Body of pancreas (tissue), 4 donors: ENCODE measurements at regions not wholly inside any gene's neighbourhood (a gene's known extent, or its start where the extent isn't known, plus 50 kb on each side); places are given as distances from the start of the nearest gene placed in this dataset.

Source experiments
- ATAC-seq: fragments of 150-250 bp; one replicate; pipeline ENCODE4 v1.9.1; 2016
- DNase-seq, 4 donors: peaks; one replicate each; pipeline ENCODE4 v3.0.0-alpha.2; 2019
- H3K27ac ChIP-seq, 4 donors: fragments of 200-600 bp; sonication (generic); 1 replicate in 3 of 4; 2 replicates in 1 of 4; pipeline versions ENCODE4 v1.5.1 to v1.6.1; 2016 to 2019; ENCODE audit warnings: mild to moderate bottlenecking in 1 of 4, mixed read lengths in 1 of 4, moderate library complexity in 1 of 4
- H3K27me3 ChIP-seq, 2 donors: fragments of 200-600 bp; sonication (generic); one replicate each; pipeline ENCODE4 v1.6.0; 2016; ENCODE audit warnings: mild to moderate bottlenecking in 1 of 2
- H3K36me3 ChIP-seq, 2 donors: fragments of 200-600 bp; sonication (generic); replicated peaks in 1 of 2; 2 replicates each; pipeline ENCODE4 v1.5.1; 2016; ENCODE audit warnings: low read depth in 2 of 2; ENCODE audit not compliant: insufficient read depth in 1 of 2
- H3K4me1 ChIP-seq: fragments of 200-600 bp; sonication (generic); one replicate; pipeline ENCODE4 v1.6.0; 2016
- H3K4me3 ChIP-seq, 2 donors: fragments of 200-600 bp; sonication (generic); 1 replicate in 1 of 2; 2 replicates in 1 of 2; pipeline ENCODE4 v1.5.1; 2016 to 2019
- H3K9me3 ChIP-seq, 3 donors: fragments of 200-600 bp; sonication (generic); 1 replicate in 2 of 3; 2 replicates in 1 of 3; pipeline ENCODE4 v1.5.1; 2016
- CTCF ChIP-seq, 7 experiments: fragments of 450-650 bp in 4 of 7; fragments of 200-600 bp in 3 of 7; sonication (generic) in 3 of 7; IDR thresholded peaks; one replicate each; pipeline ENCODE4 v1.5.1; 2016 to 2019; ENCODE audit warnings: antibody characterized with exemption in 7 of 7
- POLR2A ChIP-seq, 3 donors: fragments of 450-650 bp; IDR thresholded peaks; one replicate each; pipeline ENCODE4 v1.6.1; 2016; ENCODE audit warnings: antibody characterized with exemption in 3 of 3, mild to moderate bottlenecking in 2 of 3
- WGBS, 2 donors: methylation state at CpG; one replicate each; pipeline ENCODE4 v1.1.5; 2017; 5-methylcytosine and 5-hydroxymethylcytosine counted together
- intact Hi-C: fragments of 100-400 bp; cut with DNase I; formaldehyde crosslinking; loops from one replicate; pipeline ENCODE4 v1.15.1; 2023

GRCh38 chr10:83343676-83344075 lies 795.6 kb upstream of the GHITM start:
- Histone ChIP-seq H3K36me3 (no peaks in the 10 kb centered on the region), H3K9me3 (no peaks in the 10 kb centered on the region), H3K4me3 (no peak overlapping the region), H3K27me3 (no peaks in the 10 kb centered on the region), H3K4me1 (no peaks in the 10 kb centered on the region), H3K27ac (no peak overlapping the region)
- DNase-seq (no peak), ATAC-seq (no peak)
- intact Hi-C loops, result no loop called here
- TF ChIP-seq POLR2A (IDR thresholded peaks at IDR 0.05) (no peak), CTCF (IDR thresholded peaks at IDR 0.05) (no peak)

- Histone ChIP-seq H3K9me3 (no peaks in the 10 kb centered on the region), H3K4me1 (no peaks in the 10 kb centered on the region), H3K27ac (no peak overlapping the region), H3K27me3 (no peaks in the 10 kb centered on the region), H3K36me3 (no peaks in the 10 kb centered on the region), H3K4me3 (no peak overlapping the region)
- TF ChIP-seq CTCF (IDR thresholded peaks at IDR 0.05), result no peak
- no peak for TF ChIP-seq POLR2A (IDR thresholded peaks at IDR 0.05)
- intact Hi-C loops, result no loop called here
- no peak for ATAC-seq
- DNase-seq, result no peak
- 88 to 93% methylated on average over 2 of the region's 2 CpGs for WGBS, 2 donors
These were observed 792.9 kb upstream of the GHITM start for GRCh38 chr10:83346266-83346910.

GRCh38 chr10:83352588-83352987 lies 786.7 kb upstream of the GHITM start:
- WGBS, 2 donors, result 40 to 48% methylated on average over 3 of the region's 3 CpGs
- DNase-seq (no peak), ATAC-seq (no peak)
- Histone ChIP-seq H3K4me1 (no peaks in the 10 kb centered on the region), H3K4me3 (no peak overlapping the region), H3K9me3 (no peaks in the 10 kb centered on the region), H3K27me3 (no peaks in the 10 kb centered on the region), H3K36me3 (no peaks in the 10 kb centered on the region), H3K27ac (no peak overlapping the region)
- intact Hi-C loops, result no loop called here
- TF ChIP-seq POLR2A (IDR thresholded peaks at IDR 0.05) (no peak), CTCF (IDR thresholded peaks at IDR 0.05) (no peak)

- H3K9me3 ChIP-seq, result no peaks in the 10 kb centered on the region
- WGBS, 2 donors, result 50 to 59% methylated on average over 1 of the region's 1 CpG
- intact Hi-C loops, result no loop called here
- no peak overlapping the region for H3K4me3 ChIP-seq
- no peaks in the 10 kb centered on the region for H3K36me3 ChIP-seq
- H3K27ac ChIP-seq, result no peak overlapping the region
- DNase-seq (no peak), ATAC-seq (no peak)
- H3K4me1 ChIP-seq, result no peaks in the 10 kb centered on the region
- H3K27me3 ChIP-seq, result no peaks in the 10 kb centered on the region
- no peak for TF ChIP-seq POLR2A (IDR thresholded peaks at IDR 0.05)
- no peak for TF ChIP-seq CTCF (IDR thresholded peaks at IDR 0.05)
These were observed 784.9 kb upstream of the GHITM start for GRCh38 chr10:83354456-83354855.

- Histone ChIP-seq H3K36me3 (no peaks in the 10 kb centered on the region), H3K4me1 (no peaks in the 10 kb centered on the region), H3K4me3 (no peak overlapping the region), H3K27ac (no peak overlapping the region), H3K27me3 (no peaks in the 10 kb centered on the region), H3K9me3 (no peaks in the 10 kb centered on the region)
- intact Hi-C loops, result no loop called here
- WGBS, 2 donors, result 0 to 97% methylated on average over 1 of the region's 1 CpG
- no peak for ATAC-seq
- TF ChIP-seq CTCF (IDR thresholded peaks at IDR 0.05) (no peak), POLR2A (IDR thresholded peaks at IDR 0.05) (no peak)
- no peak for DNase-seq
These were observed 782.3 kb upstream of the GHITM start for GRCh38 chr10:83357004-83357403.
